BE2C (cell line): ENCODE measurements at regions not wholly inside any gene's neighbourhood (a gene's known extent, or its start where the extent isn't known, plus 50 kb on each side); places are given as distances from the start of the nearest gene placed in this dataset.

Experiments
- DNase-seq: peaks from one replicate; pipeline ENCODE4 v3.0.0-alpha.2; 2020
- H3K27me3 ChIP-seq: fragments of 250-450 bp; sonication (Bioruptor Pico); 2 replicates; pipeline ENCODE4 v1.5.1; 2020; ENCODE audit warnings: mild to moderate bottlenecking
- H3K36me3 ChIP-seq: fragments of 250-450 bp; sonication (Bioruptor Pico); 2 replicates; pipeline ENCODE4 v1.5.1; 2020; ENCODE audit warnings: mild to moderate bottlenecking
- H3K4me1 ChIP-seq: fragments of 250-450 bp; sonication (Bioruptor Pico); 2 replicates; pipeline ENCODE4 v1.5.1; 2020
- H3K4me3 ChIP-seq: 2 replicates; pipeline ENCODE4 v1.5.1; 2011; ENCODE audit warnings: low read depth, low read length
- H3K9me3 ChIP-seq: fragments of 250-450 bp; sonication (Bioruptor Pico); 2 replicates; pipeline ENCODE4 v1.5.1; 2020
- CTCF ChIP-seq: IDR thresholded peaks from 2 replicates; pipeline ENCODE4 v1.5.1; 2012; ENCODE audit warnings: mild to moderate bottlenecking, low read depth, low read length

- Histone ChIP-seq H3K4me3 (no peak overlapping the region), H3K9me3 (no peaks in the 10 kb centered on the region), H3K36me3 (no peaks in the 10 kb centered on the region), H3K4me1 (no peaks in the 10 kb centered on the region), H3K27me3 (no peaks in the 10 kb centered on the region)
- no peak for DNase-seq
- no peak for TF ChIP-seq CTCF
These were observed 408.7 kb upstream of the FAM241A start for GRCh38 chr4:111736516-111736915.

- no peak overlapping the region for H3K4me3 ChIP-seq
- no peaks in the 10 kb centered on the region for H3K36me3 ChIP-seq
- H3K27me3 ChIP-seq, result no peaks in the 10 kb centered on the region
- no peak for DNase-seq
- no peak for TF ChIP-seq CTCF
- no peaks in the 10 kb centered on the region for H3K4me1 ChIP-seq
- H3K9me3 ChIP-seq, result no peaks in the 10 kb centered on the region
These were observed 400.4 kb upstream of the FAM241A start for GRCh38 chr4:111744847-111745246.

- H3K4me1 ChIP-seq, result no peaks in the 10 kb centered on the region
- TF ChIP-seq CTCF, result no peak
- no peaks in the 10 kb centered on the region for H3K36me3 ChIP-seq
- DNase-seq, result no peak
- no peaks in the 10 kb centered on the region for H3K9me3 ChIP-seq
- no peaks in the 10 kb centered on the region for H3K27me3 ChIP-seq
- H3K4me3 ChIP-seq, result no peak overlapping the region
These were observed 397.1 kb upstream of the FAM241A start for GRCh38 chr4:111748157-111748556.

GRCh38 chr4:111754003-111754402, 391.3 kb upstream of the FAM241A start:
- Histone ChIP-seq H3K4me3 (no peak overlapping the region), H3K4me1 (no peaks in the 10 kb centered on the region), H3K27me3 (no peaks in the 10 kb centered on the region), H3K9me3 (no peaks in the 10 kb centered on the region), H3K36me3 (no peaks in the 10 kb centered on the region)
- no peak for DNase-seq
- TF ChIP-seq CTCF, result no peak

GRCh38 chr4:111755571-111755970, 389.7 kb upstream of the FAM241A start:
- Histone ChIP-seq H3K4me1 (no peaks in the 10 kb centered on the region), H3K36me3 (no peaks in the 10 kb centered on the region), H3K27me3 (no peaks in the 10 kb centered on the region), H3K4me3 (no peak overlapping the region), H3K9me3 (no peaks in the 10 kb centered on the region)
- TF ChIP-seq CTCF, result no peak
- no peak for DNase-seq

GRCh38 chr4:111761531-111761930, 383.7 kb upstream of the FAM241A start:
- H3K4me1 ChIP-seq, result no peaks in the 10 kb centered on the region
- no peak for TF ChIP-seq CTCF

More at GRCh38 chr4:111761531-111761930, 383.7 kb upstream of the FAM241A start:
- Histone ChIP-seq H3K27me3 (no peaks in the 10 kb centered on the region), H3K4me3 (no peak overlapping the region), H3K36me3 (no peaks in the 10 kb centered on the region), H3K9me3 (no peaks in the 10 kb centered on the region)
- DNase-seq, result no peak
